ENCODE measurements at regions not wholly inside any gene's neighbourhood (a gene's known extent, or its start where the extent isn't known, plus 50 kb on each side); places are given as distances from the start of the nearest gene placed in this dataset.

DNA sequence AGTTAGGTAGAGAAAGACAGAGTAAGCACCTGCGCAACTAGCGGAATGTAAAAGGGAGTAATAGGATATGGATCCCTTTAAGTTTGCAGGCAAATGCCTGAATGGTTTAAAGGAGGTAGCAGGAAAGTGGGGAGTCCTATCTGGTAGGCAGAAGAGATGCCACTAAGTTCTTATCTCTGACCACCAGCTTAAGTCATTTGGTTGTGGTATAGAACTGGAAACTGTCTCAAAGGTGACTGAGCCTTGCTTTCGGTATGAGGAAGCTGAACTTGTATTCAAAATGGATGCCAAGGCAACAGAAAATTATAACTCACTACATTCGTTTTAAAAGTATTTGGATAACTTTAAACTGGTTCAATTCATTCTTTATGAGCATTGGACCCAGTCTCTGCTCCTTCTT lies 475.6 kb downstream of the DMRTA1 start:
- ChIA-PET CTCF (no interaction called here), POLR2A (no interaction called here)
- Histone ChIP-seq H3K9me3 (ENCODE audit: control insufficient read depth, insufficient read depth, low read depth, low read length) (no peaks in the 10 kb centered on the region), H3K4me1 (ENCODE audit: control insufficient read depth, insufficient read depth, low read length) (no peaks in the 10 kb centered on the region), H3K36me3 (ENCODE audit: control insufficient read depth in 2 of 2, insufficient read depth in 1 of 2, low read length in 2 of 2) (no peaks in the 10 kb centered on the region), H3K4me3 (ENCODE audit: low read depth, low read length) (no peak overlapping the region), H3K27ac (ENCODE audit: extremely low read depth, low read depth, low read length) (no peak overlapping the region)
- TF ChIP-seq ZFP41 (tag by site-specific recombination; IDR thresholded peaks at IDR 0.05; ENCODE audit: borderline replicate concordance): no peak
- no peak for TF ChIP-seq ZNF560 (tag by site-specific recombination; IDR thresholded peaks at IDR 0.05; ENCODE audit: borderline replicate concordance)
- TF ChIP-seq, protein P1, sequence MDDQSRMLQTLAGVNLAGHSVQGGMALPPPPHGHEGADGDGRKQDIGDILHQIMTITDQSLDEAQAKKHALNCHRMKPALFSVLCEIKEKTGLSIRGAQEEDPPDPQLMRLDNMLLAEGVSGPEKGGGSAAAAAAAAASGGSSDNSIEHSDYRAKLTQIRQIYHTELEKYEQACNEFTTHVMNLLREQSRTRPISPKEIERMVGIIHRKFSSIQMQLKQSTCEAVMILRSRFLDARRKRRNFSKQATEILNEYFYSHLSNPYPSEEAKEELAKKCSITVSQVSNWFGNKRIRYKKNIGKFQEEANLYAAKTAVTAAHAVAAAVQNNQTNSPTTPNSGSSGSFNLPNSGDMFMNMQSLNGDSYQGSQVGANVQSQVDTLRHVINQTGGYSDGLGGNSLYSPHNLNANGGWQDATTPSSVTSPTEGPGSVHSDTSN (CRISPR knock-in tag; IDR thresholded peaks at IDR 0.05): no peak
- no peak for TF ChIP-seq SALL2 (tag by site-specific recombination; IDR thresholded peaks at IDR 0.05; ENCODE audit: borderline replicate concordance)
- no peak for TF ChIP-seq ZNF585B (tag by site-specific recombination; IDR thresholded peaks at IDR 0.05)
- no peak for TF ChIP-seq KLF16 (tag by site-specific recombination; IDR thresholded peaks at IDR 0.05)
- TF ChIP-seq ZNF76 (tag by site-specific recombination; IDR thresholded peaks at IDR 0.05; ENCODE audit: borderline replicate concordance, low read depth): no peak
- no peak for TF ChIP-seq ZNF140 (tag by site-specific recombination; IDR thresholded peaks at IDR 0.05)

DNA sequence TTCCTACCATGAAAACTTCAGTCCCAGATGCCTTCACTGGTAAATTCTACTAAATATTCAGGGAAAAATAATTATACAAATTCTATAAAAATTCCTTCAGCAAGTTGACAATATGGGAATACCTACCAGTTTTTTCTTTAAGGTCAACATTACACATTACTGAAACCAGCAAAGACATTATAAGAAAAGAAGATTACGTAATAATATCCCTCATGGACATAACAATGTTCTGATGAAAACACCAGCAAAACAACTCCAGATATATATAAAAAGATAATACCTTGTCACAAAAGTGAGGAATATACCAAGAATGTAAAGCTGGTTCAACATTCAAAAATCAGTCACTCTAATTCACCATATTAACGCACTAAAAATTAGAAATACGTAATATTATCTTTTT lies 507.9 kb downstream of the DMRTA1 start:
- H3K27ac ChIP-seq (ENCODE audit: extremely low read depth, low read depth, low read length): no peak overlapping the region
- CTCF ChIA-PET: no interaction called here
- no peaks in the 10 kb centered on the region for H3K36me3 ChIP-seq (ENCODE audit: control insufficient read depth in 2 of 2, insufficient read depth in 1 of 2, low read length in 2 of 2)
- H3K4me3 ChIP-seq (ENCODE audit: low read depth, low read length): no peak overlapping the region
- no peaks in the 10 kb centered on the region for H3K9me3 ChIP-seq (ENCODE audit: control insufficient read depth, insufficient read depth, low read depth, low read length)
- no peaks in the 10 kb centered on the region for H3K4me1 ChIP-seq (ENCODE audit: control insufficient read depth, insufficient read depth, low read length)
- POLR2A ChIA-PET: no interaction called here
- TF ChIP-seq ZNF791 (tag by site-specific recombination; IDR thresholded peaks at IDR 0.05) (no peak), ZNF302 (tag by site-specific recombination; IDR thresholded peaks at IDR 0.05; ENCODE audit: low read depth) (no peak), ZNF623 (tag by site-specific recombination; IDR thresholded peaks at IDR 0.05) (no peak), ZNF202 (tag by site-specific recombination; IDR thresholded peaks at IDR 0.05; ENCODE audit: borderline replicate concordance) (no peak), ZNF777 (tag by site-specific recombination; IDR thresholded peaks at IDR 0.05; ENCODE audit: borderline replicate concordance) (no peak), ZNF138 (tag by site-specific recombination; IDR thresholded peaks at IDR 0.05; ENCODE audit: borderline replicate concordance) (no peak), ZNF174 (tag by site-specific recombination; IDR thresholded peaks at IDR 0.05) (no peak)
- TF ChIP-seq, protein P2, sequence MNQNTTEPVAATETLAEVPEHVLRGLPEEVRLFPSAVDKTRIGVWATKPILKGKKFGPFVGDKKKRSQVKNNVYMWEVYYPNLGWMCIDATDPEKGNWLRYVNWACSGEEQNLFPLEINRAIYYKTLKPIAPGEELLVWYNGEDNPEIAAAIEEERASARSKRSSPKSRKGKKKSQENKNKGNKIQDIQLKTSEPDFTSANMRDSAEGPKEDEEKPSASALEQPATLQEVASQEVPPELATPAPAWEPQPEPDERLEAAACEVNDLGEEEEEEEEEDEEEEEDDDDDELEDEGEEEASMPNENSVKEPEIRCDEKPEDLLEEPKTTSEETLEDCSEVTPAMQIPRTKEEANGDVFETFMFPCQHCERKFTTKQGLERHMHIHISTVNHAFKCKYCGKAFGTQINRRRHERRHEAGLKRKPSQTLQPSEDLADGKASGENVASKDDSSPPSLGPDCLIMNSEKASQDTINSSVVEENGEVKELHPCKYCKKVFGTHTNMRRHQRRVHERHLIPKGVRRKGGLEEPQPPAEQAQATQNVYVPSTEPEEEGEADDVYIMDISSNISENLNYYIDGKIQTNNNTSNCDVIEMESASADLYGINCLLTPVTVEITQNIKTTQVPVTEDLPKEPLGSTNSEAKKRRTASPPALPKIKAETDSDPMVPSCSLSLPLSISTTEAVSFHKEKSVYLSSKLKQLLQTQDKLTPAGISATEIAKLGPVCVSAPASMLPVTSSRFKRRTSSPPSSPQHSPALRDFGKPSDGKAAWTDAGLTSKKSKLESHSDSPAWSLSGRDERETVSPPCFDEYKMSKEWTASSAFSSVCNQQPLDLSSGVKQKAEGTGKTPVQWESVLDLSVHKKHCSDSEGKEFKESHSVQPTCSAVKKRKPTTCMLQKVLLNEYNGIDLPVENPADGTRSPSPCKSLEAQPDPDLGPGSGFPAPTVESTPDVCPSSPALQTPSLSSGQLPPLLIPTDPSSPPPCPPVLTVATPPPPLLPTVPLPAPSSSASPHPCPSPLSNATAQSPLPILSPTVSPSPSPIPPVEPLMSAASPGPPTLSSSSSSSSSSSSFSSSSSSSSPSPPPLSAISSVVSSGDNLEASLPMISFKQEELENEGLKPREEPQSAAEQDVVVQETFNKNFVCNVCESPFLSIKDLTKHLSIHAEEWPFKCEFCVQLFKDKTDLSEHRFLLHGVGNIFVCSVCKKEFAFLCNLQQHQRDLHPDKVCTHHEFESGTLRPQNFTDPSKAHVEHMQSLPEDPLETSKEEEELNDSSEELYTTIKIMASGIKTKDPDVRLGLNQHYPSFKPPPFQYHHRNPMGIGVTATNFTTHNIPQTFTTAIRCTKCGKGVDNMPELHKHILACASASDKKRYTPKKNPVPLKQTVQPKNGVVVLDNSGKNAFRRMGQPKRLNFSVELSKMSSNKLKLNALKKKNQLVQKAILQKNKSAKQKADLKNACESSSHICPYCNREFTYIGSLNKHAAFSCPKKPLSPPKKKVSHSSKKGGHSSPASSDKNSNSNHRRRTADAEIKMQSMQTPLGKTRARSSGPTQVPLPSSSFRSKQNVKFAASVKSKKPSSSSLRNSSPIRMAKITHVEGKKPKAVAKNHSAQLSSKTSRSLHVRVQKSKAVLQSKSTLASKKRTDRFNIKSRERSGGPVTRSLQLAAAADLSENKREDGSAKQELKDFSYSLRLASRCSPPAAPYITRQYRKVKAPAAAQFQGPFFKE (tag by site-specific recombination; IDR thresholded peaks at IDR 0.05; ENCODE audit: borderline replicate concordance): no peak
- TF ChIP-seq, protein P3, sequence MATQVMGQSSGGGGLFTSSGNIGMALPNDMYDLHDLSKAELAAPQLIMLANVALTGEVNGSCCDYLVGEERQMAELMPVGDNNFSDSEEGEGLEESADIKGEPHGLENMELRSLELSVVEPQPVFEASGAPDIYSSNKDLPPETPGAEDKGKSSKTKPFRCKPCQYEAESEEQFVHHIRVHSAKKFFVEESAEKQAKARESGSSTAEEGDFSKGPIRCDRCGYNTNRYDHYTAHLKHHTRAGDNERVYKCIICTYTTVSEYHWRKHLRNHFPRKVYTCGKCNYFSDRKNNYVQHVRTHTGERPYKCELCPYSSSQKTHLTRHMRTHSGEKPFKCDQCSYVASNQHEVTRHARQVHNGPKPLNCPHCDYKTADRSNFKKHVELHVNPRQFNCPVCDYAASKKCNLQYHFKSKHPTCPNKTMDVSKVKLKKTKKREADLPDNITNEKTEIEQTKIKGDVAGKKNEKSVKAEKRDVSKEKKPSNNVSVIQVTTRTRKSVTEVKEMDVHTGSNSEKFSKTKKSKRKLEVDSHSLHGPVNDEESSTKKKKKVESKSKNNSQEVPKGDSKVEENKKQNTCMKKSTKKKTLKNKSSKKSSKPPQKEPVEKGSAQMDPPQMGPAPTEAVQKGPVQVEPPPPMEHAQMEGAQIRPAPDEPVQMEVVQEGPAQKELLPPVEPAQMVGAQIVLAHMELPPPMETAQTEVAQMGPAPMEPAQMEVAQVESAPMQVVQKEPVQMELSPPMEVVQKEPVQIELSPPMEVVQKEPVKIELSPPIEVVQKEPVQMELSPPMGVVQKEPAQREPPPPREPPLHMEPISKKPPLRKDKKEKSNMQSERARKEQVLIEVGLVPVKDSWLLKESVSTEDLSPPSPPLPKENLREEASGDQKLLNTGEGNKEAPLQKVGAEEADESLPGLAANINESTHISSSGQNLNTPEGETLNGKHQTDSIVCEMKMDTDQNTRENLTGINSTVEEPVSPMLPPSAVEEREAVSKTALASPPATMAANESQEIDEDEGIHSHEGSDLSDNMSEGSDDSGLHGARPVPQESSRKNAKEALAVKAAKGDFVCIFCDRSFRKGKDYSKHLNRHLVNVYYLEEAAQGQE (tag by site-specific recombination; IDR thresholded peaks at IDR 0.05): no peak
- TF ChIP-seq, protein P4, sequence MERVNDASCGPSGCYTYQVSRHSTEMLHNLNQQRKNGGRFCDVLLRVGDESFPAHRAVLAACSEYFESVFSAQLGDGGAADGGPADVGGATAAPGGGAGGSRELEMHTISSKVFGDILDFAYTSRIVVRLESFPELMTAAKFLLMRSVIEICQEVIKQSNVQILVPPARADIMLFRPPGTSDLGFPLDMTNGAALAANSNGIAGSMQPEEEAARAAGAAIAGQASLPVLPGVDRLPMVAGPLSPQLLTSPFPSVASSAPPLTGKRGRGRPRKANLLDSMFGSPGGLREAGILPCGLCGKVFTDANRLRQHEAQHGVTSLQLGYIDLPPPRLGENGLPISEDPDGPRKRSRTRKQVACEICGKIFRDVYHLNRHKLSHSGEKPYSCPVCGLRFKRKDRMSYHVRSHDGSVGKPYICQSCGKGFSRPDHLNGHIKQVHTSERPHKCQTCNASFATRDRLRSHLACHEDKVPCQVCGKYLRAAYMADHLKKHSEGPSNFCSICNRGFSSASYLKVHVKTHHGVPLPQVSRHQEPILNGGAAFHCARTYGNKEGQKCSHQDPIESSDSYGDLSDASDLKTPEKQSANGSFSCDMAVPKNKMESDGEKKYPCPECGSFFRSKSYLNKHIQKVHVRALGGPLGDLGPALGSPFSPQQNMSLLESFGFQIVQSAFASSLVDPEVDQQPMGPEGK (tag by site-specific recombination; IDR thresholded peaks at IDR 0.05): no peak
- TF ChIP-seq, protein P5, sequence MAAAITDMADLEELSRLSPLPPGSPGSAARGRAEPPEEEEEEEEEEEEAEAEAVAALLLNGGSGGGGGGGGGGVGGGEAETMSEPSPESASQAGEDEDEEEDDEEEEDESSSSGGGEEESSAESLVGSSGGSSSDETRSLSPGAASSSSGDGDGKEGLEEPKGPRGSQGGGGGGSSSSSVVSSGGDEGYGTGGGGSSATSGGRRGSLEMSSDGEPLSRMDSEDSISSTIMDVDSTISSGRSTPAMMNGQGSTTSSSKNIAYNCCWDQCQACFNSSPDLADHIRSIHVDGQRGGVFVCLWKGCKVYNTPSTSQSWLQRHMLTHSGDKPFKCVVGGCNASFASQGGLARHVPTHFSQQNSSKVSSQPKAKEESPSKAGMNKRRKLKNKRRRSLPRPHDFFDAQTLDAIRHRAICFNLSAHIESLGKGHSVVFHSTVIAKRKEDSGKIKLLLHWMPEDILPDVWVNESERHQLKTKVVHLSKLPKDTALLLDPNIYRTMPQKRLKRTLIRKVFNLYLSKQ (tag by site-specific recombination; IDR thresholded peaks at IDR 0.05; ENCODE audit: borderline replicate concordance): no peak
